DND-41 (cell line): ENCODE measurements at regions not wholly inside any gene's neighbourhood (a gene's known extent, or its start where the extent isn't known, plus 50 kb on each side); places are given as distances from the start of the nearest gene placed in this dataset.

Experiments used
- ATAC-seq: fragments of 200-7000 bp; cut with Tn5 transposase; 3 replicates; pipeline ENCODE4 v1.9.1; 2021; ENCODE audit warnings: low read depth; ENCODE audit not compliant: insufficient read depth
- DNase-seq: peaks from one replicate; pipeline ENCODE4 v3.0.0-alpha.2; 2020
- H2AFZ ChIP-seq: 2 replicates; pipeline ENCODE4 v1.6.0; 2012; ENCODE audit warnings: low read depth, low read length
- H3K27ac ChIP-seq: 2 replicates; pipeline ENCODE4 v1.5.1; 2012; ENCODE audit warnings: low read length, inconsistent platforms
- H3K27me3 ChIP-seq: fragments of 200-600 bp; sonication (generic); 2 replicates; pipeline ENCODE4 v1.6.0; 2012; ENCODE audit warnings: low read length, mild to moderate bottlenecking, inconsistent platforms; ENCODE audit not compliant: insufficient read depth, poor library complexity
- H3K36me3 ChIP-seq: 2 replicates; pipeline ENCODE4 v1.5.1; 2012; ENCODE audit warnings: low read length, inconsistent platforms; ENCODE audit not compliant: insufficient read depth
- H3K4me1 ChIP-seq: 2 replicates; pipeline ENCODE4 v1.5.1; 2012; ENCODE audit warnings: mild to moderate bottlenecking, low read length; ENCODE audit not compliant: insufficient read depth
- H3K4me2 ChIP-seq: 2 replicates; pipeline ENCODE4 v1.6.0; 2012; ENCODE audit warnings: mild to moderate bottlenecking, moderate library complexity, low read length, inconsistent platforms; ENCODE audit not compliant: insufficient read depth
- H3K4me3 ChIP-seq, 2 experiments: fragments of 200-600 bp in 1 of 2; shearing (Covaris generic) in 1 of 2; 2 replicates each; pipeline ENCODE4 v1.5.1; 2012 to 2016; ENCODE audit warnings: inconsistent platforms in 2 of 2, low read length in 2 of 2, mild to moderate bottlenecking in 2 of 2, low read depth in 1 of 2, moderate library complexity in 1 of 2
- H3K79me2 ChIP-seq: 2 replicates; pipeline ENCODE4 v1.6.0; 2012; ENCODE audit warnings: low read length, inconsistent platforms; ENCODE audit not compliant: insufficient read depth
- H3K9ac ChIP-seq: 2 replicates; pipeline ENCODE4 v1.6.0; 2012; ENCODE audit warnings: low read depth, mild to moderate bottlenecking, inconsistent platforms, low read length, moderate library complexity
- H3K9me3 ChIP-seq: 2 replicates; pipeline ENCODE4 v1.5.1; 2012; ENCODE audit warnings: low read length, moderate library complexity, mild to moderate bottlenecking, inconsistent platforms; ENCODE audit not compliant: insufficient read depth, severe bottlenecking
- H4K20me1 ChIP-seq: 2 replicates; pipeline ENCODE4 v1.6.0; 2012; ENCODE audit warnings: low read length; ENCODE audit not compliant: insufficient read depth
- CTCF ChIP-seq: IDR thresholded peaks from 2 replicates; pipeline ENCODE4 v1.5.1; 2012; ENCODE audit warnings: borderline replicate concordance, low read length, moderate library complexity, mild to moderate bottlenecking; ENCODE audit not compliant: poor library complexity, severe bottlenecking; ENCODE audit errors: extremely low read depth
- EZH2 ChIP-seq: IDR thresholded peaks from 3 replicates; pipeline ENCODE4 v1.6.1; 2012; ENCODE audit warnings: borderline replicate concordance, low read depth, mild to moderate bottlenecking, moderate library complexity, low read length, inconsistent platforms; ENCODE audit not compliant: severe bottlenecking

- ATAC-seq = no peak
- Histone ChIP-seq H3K27ac (no peak overlapping the region), H3K4me1 (no peaks in the 10 kb centered on the region), H3K79me2 (no peaks in the 10 kb centered on the region), H3K36me3 (no peaks in the 10 kb centered on the region), H3K4me3 (no peak overlapping the region), H4K20me1 (no peaks in the 10 kb centered on the region; the same call in 1 of the 2 replicates), H2AFZ (no peak overlapping the region), H3K4me2 (no peak overlapping the region), H3K27me3 (peaks cover 4% of the 10 kb centered on the region), H3K9me3 (no peaks in the 10 kb centered on the region), H3K9ac (no peak overlapping the region)
- no peak for DNase-seq
- TF ChIP-seq CTCF (no peak), EZH2 (no peak)
Observed at GRCh38 chr3:150328654-150329040, 79.5 kb upstream of the TSC22D2 start.

- Histone ChIP-seq H3K27ac (no peak overlapping the region), H3K27me3 (peaks cover 4% of the 10 kb centered on the region), H3K4me2 (no peak overlapping the region), H3K4me3 (no peak overlapping the region), H2AFZ (no peak overlapping the region), H4K20me1 (no peaks in the 10 kb centered on the region; the same call in 1 of the 2 replicates), H3K9ac (no peak overlapping the region), H3K79me2 (no peaks in the 10 kb centered on the region), H3K9me3 (no peaks in the 10 kb centered on the region), H3K4me1 (no peaks in the 10 kb centered on the region), H3K36me3 (no peaks in the 10 kb centered on the region)
- DNase-seq (no peak), ATAC-seq (no peak)
- TF ChIP-seq CTCF (no peak), EZH2 (no peak)
Observed at GRCh38 chr3:150327678-150328653, 80.1 kb upstream of the TSC22D2 start.

GRCh38 chr3:150324788-150325187, 83.3 kb upstream of the TSC22D2 start:
- no peaks in the 10 kb centered on the region; the same call in 1 of the 2 replicates for H4K20me1 ChIP-seq
- DNase-seq = no peak

More at GRCh38 chr3:150324788-150325187, 83.3 kb upstream of the TSC22D2 start:
- H2AFZ ChIP-seq = no peak overlapping the region
- H3K4me3 ChIP-seq = no peak overlapping the region
- H3K4me1 ChIP-seq = no peaks in the 10 kb centered on the region
- peaks cover 5% of the 10 kb centered on the region for H3K27me3 ChIP-seq
- no peak overlapping the region for H3K4me2 ChIP-seq
- no peak overlapping the region for H3K27ac ChIP-seq
- H3K9ac ChIP-seq = no peak overlapping the region
- no peaks in the 10 kb centered on the region for H3K79me2 ChIP-seq
- no peaks in the 10 kb centered on the region for H3K36me3 ChIP-seq
- no peak for ATAC-seq
- no peaks in the 10 kb centered on the region for H3K9me3 ChIP-seq
- TF ChIP-seq CTCF = no peak
- no peak for TF ChIP-seq EZH2
